GM19468 (cell line): ENCODE measurements at regions not wholly inside any gene's neighbourhood (a gene's known extent, or its start where the extent isn't known, plus 50 kb on each side); places are given as distances from the start of the nearest gene placed in this dataset.
"Not testable (repeated sequence)": the region's sequence is repeated elsewhere in the genome, so short reads cannot be mapped to it uniquely, and the experiment has no call there.

Experiments used
- ATAC-seq: cut with Tn5 transposase; IDR thresholded peaks from one replicate; pipeline ENCODE4 v1.9.1; 2021; ENCODE audit warnings: mild to moderate bottlenecking, moderate library complexity, moderate number of reproducible peaks; ENCODE audit not compliant: unreplicated experiment; ENCODE audit errors: extremely low read depth

DNA sequence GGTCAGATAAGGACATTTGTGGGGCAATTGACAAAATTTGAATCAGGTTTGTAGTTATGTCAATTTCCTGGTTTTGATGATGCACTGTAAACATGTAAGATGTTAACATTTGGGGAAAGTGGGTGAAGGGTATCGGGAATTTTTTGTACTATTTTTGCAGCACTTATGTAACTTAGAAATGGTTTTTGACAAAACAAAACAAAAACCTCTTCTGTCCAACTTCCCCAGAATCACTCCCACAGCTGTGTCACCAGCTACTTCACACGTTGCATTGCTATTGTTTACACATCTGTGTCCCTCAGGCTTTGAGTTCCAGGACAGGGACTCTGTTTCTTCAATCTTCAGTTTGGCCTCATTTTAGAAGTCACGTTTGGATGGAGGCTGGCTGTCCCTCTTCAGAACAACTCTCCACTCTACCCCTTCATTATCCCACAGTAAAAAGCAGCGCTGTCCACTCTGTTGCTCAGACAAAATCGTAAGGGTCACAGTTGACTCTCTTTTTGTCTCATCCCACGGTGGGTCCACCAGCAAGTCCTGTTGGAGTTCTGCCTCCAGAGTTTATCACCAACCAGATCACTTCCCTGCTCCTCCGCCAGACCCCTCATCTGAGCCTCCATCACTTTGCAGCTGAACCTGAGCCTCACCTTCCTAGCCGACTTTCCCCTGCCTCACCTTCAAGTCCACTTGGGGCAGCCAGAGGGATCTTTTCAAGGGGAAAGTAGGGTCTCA, 63.2 kb downstream of the NENF start:
- ATAC-seq = no peak

DNA sequence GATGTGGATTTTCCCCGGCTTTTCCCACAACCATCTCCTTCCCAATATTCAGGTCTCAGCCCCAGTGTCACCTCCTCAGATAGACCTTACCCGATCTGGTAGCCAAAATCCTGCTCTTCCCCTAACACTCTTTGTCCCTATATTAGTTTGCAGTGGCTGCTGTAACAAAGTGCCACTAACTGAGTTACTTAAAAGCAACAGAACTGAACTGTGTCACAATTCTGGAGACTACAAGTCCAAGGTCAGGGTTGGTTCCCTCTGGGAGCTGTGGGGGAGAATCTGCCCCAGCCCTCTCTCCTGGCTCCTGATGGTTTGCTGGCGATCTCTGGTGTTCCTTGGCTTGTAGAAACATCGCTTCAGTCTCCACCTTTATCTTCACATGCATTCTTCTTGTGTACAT, 64.0 kb downstream of the NENF start:
- no peak for ATAC-seq

DNA sequence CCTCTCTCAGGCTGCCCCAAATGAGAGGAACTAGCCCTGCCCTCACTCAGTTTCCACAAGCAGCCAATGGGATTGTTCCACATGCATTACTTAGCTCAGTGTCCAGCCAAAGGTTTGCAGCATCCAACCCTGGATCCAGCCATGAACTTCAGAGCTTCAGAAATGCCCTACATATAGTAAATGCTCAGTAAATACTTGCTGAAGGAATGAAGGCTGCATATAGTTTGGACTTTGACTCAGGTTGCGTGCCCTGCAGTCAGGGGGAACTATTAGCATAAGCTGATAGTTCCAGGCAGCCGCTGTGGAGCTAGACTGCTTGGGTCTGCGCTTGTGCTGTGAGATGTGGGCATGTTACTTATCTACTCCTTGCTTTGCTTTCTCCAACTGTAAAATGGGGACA, 64.8 kb downstream of the NENF start:
- ATAC-seq = no peak

DNA sequence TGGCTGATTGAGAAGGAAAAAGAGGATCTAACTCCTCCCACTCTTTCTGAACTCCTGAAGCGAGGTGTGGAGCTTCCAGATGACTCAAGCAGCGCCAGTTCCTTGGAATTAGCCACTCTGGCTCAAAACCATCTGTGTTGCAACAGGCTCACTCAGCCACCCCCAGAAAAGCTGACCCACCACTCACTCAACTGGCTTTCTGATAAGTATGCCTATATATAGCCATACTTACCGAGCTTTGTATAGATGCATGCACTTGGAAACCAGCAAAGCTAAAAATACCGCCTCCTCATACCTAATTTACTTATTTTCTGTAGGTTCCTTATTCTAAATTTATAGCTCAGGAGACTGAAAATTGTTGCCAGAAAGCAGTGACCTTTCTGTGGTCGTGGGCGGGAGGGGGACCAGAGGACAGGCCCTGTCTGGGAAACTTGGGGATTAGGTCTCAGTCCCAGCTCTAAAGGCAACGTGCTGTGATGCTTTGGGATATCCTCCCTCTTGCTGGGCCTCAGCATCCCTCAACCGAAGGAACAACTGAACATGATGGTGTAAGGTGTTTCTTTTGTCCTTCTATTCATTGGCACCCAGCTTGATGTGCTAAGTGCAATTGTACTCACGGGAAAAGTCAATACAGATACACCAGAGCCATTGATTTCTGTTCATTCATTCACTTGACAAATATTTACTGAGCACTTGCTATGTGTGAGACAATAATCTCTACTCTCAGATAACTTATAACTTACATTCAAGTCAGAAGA, 65.7 kb downstream of the NENF start:
- no peak for ATAC-seq

DNA sequence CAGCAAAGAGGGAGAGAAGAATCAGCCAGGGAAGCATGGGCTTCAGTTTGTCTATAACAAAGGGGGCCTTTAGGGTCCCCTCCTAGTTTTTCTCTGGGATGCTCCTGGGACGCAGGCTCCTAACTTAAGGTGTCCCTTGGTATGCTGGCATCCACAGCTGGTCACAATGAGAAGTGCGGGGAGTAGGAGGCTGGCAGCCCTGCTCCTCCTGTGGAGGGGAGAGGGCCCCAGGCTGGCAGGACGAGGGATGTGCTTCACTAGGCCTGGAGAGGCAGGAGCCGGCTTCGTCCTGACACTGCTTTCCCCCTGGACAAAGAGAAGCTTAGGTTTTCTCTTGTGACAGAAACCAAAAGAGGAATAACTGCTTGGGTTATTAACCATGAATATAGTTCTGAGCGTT, 67.6 kb downstream of the NENF start:
- no peak for ATAC-seq

DNA sequence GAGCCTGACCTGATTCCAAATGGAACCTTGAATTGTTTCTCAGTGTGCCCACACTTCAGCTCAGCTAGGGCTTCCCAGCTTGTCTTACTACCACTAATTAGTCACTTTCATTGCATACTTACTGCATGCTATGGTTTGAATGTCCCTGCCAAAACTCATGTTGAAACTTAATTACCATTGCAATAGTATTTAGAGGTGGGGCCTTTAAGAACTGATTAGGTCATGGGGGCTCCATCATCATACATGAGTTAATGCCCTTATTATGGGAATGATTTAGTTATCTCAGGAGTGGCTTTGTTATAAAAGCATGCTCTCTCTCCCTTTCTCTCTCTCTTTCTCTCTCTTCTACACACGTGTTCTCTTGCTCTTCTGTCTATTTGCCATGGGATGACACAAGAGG, 68.3 kb downstream of the NENF start:
- ATAC-seq = no peak

DNA sequence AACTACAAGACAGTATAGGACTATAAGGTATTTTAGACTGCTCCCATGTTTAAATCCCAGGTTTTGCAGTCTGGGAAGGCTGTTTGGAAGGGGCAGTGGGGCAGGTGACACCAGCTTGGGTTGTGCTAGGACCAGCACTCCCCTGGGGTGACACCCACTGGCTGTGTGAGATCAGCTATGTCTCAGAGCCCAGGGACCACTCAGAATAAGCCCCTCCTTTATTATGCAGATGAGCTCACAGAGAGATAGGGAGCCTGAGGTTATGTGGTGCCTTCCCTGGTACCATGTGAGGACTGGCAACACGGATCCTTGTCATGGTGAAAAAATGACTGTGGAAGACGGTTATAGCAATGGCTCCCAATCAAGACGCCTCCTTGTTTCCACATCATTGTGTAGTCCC, 71.0 kb downstream of the NENF start:
- no peak for ATAC-seq

DNA sequence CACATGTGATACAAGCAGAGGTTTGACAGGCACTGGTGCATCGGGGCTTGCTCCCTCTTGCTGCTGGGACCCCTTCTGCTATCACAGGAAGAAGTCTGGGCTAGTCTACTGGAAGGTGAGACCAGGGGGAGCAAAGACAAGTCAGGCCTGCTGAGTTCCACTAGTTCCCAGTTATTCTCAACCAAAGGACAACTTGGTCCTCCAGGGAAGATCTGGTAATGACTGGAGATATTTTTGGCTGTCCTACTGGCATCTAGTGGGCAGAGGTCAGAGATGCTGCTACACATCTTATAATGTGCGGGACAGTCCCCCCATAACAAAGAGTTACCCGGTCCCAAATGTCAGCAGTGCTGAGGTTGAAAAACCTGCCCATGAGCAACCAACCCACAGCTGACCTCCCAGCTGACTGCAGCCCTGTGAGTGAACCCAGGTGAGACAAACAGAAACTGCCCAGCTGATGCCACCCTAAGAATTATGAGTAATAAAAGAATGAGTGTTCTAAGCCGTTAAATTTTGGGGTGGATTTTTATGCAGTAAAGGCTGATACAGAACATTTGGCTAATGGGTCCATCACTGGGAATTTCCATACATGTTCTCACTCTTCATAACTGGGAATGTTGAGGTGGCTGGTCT, 71.6 kb downstream of the NENF start:
- ATAC-seq = no peak

DNA sequence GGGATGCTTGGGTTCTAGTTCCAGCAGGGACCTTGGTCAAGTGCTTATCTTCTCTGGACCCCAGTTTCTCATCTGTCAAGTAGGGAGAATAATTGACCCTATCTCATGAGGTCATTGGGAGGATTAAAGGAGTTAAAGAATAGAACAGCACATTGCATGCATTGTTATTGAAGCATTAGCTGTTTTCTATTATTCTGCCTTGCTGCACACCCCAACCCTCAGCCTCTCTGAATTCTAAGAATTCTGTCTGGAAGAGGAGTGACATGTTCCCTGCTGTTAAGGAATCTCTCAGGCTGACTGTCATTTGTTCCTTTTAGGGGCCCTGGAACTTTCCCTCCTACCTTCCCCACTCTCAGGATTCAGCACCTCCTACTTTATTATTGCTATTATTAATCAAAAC, 73.9 kb downstream of the NENF start:
- ATAC-seq = no peak

DNA sequence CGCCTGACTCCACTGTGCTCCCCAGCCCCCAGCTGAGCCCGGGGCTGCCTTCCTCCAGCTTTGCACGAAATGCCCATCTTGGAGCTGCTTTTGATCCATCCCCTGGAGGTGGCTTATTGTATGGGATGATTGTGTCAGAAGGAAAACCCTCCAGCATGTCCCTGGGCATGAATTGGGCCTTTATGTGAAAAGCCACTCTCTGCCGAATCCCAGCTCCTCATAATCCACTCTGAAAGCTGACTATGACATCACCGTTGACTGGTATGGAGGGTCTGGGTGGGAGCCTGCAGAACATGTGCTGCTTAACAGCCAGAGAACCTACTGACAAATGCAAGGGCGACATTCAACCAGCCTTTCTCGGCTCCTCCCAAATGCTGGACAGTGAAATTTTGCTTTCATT, 74.6 kb downstream of the NENF start:
- no peak for ATAC-seq

DNA sequence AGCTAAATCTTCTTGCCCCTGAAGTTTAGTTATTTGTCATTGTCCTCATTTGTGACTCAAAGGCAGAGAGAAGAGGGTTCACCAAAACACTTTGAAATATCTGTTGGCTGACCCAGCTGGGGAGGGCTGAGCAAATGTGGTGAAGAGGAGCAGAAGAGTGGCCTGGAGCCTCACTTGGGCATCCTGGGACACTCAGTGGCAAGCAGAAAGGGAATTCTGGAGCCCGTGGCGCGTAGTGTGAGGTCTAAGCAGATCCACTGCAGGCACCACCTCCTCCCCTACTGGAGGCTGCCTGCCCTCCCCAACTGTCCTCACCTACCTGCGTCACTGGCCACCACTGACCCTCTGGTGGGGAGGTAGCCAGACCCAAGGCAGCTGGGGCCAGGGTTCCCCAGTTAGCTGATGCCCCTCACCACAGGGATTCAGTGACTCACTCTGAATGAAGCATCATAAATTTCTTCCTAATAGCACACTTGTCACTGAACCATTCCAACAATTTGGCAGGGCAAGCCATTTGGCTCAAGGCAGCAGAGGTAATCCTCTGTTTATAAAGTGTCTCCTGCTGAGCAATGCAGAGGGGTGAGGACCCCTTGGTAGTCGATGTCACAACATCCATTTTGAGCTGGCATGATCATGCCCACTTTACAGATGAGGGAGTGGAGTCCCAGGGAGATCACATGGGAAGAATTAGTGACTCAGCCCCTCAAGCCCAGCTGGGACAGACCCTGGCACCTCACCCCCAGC, 80.3 kb downstream of the NENF start:
- ATAC-seq = no peak

DNA sequence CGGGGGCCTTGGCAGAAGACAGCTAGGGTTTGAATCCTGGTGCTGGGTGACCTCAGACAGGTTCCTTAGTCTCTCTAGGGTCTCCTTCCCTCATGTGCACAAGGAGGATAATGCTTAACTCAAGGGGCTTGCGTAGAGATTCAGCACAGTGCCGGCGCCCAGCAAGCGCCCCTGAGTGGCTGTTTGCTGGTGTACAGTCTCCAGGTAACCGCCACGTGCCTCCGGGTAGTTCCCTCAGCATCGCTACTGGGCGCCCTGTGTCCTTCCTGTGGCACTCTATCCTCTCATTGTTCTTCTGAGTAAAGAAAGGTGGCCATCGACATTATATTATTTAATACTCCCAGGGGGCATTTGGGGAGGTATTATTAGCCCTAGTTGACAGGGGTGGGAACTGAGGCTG, 80.9 kb downstream of the NENF start:
- ATAC-seq = no peak

DNA sequence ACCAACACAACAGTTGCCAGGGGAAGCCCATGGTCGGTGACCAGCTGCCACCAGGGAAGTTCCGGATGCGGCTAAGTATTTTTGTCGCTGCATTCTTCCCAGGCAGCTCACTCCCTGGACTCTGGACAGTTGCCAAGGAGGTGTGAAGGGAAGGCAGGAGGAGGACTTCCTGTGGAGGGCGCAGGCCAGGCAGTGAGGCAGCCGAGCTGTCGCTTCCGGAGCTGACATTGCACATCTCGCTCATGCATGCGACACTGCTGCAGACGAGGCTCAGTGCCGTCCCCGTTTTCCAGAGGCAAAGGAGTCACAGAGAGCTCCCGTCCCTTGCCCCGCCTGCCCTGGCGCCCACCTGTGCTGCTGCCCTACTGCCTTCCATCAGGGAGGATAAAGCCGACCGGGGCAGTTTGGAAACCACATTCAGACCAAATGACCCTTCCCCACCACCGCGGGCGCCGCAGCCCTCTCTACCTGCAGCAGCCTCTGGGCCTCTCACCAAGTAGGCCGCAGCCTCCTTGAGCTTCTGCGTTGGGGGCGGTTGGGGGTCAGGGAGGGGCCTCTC, 81.4 kb downstream of the NENF start:
- no peak for ATAC-seq

DNA sequence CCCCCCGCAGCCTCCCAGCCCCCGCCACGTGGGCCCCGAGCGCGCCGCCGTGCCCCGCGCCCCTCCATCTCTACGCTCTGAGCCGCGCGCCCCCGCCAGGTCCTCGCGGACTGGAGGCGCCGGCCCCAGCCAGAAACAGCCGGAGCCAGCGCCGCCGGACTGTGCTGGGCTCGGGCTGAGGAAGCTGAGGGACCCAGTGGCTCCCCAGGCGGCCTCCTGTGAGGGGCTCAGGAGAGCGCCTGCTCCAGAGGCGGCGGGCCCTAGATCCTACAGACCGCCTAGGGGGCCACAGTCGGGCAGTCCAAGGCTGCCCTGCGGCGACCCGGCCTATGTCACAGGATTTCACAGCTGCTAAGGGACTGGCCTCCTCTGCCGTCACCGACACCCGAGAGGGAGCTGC, 82.1 kb downstream of the NENF start:
- no peak for ATAC-seq

DNA sequence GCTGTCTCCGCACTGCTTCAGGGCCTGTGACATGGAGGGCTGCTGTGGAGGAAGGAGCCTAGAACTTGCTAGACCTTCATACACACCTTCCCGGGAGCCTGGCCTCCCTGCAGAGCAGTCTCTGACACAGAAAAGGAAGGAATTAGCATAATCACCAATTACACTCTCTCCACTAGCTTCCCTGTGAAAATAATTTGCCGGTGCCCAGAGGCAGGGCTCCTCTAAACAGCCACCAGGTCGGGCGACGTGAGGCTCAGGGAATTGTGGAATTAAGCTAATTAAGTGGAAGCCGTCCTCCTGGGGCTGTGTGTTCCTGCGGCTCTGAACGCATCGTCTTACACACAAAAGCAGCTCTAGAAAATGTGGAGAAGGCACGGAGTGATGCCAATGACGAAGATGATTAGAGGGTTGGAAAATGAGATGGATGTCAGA, 82.6 kb downstream of the NENF start:
- no peak for ATAC-seq

DNA sequence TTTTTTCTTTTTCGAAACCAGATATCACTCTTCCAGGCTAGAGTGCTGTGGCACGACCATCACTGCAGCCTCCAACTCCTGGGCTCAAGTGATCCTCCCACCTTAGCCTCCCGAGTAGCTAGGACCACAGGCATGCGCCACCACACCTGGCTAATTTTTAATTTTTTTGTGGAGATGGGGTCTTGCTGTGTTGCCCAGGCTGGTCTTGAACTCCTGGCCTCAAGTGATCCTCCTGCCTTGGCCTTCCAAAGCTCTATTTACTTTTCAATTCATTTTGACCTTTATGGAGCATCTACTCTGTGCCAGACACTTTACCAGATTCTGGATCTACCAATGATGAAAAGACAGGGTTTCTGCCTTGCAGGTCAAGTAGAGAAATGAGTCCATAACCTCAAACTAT, 83.3 kb downstream of the NENF start:
- ATAC-seq = not testable (repeated sequence)

DNA sequence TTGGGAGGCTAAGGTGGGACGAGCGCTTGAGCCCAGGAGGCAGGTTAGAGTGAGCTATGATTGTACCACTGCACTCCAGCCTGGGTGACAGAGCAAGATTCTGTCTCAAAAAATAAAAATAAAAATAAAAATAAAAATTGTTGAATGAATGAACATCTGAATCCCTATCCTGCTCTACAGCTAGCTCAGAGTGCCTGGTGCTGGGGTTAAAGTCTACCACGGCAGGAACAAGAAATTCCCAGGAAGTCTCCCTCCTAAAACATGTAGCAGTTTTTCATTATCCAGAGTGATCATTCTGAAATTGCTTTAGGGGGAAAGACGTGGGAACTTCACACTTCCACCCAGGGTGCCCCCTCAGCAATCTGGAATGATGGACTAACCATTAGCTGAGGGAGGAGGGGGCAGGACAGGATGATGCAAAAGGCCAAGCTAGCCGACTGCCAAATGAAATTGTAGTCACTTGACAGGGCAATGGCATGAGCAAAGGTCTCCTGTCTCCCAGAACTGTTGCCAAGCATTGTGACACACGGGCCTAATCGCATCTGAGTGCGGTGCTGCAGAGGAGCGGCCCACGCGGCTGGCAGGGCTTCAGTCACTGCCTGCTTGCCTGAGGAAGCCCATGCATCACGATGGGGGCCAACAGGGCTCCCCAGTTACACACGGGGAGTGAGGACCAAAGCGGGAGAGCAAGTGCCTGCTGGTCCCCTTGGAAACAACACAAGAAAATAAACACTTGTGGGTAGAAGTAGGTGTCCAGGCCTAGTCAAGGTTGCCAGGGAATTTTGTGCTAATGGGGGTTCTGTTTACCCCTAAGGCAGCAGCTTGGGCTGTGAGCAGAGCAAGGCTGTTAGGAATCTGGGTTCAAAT, 85.7 kb downstream of the NENF start:
- ATAC-seq = no peak

DNA sequence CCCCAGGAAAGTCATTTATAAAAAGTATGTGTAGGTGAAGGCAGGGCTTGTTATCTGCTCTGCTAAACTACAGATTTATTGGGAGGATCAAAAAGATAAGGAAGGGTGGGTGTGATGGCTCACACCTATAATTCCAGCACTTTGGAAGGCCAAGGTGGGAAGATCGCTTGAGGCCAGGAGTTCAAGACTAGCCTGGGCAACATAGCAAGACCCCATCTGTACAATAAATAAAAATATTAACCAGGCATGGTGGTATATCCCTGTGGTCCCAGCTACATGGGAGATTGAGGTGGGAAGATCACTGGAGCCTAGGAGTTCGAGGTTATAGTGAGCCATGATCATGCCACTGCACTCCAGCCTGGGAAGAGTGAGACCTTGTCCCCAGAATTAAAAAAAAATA, 86.4 kb downstream of the NENF start:
- no peak for ATAC-seq

DNA sequence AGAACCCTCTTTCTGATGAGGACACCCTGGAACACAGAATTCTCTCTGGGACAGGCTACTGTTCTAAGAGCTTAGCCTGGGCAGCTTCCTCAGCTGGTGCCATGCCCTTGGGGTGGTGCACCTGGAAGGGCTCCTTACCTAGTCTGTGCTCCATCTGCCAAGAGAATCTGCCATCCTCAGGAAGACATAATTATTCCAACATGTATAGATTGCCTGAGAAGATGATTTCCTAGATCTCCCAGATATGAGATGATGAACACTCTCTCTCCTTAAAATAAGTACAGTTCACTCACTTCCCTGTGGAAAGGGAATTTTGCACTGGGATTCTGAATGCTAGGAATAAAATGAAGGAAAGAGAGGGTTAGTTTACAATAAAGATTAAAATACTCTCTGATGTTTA, 87.6 kb downstream of the NENF start:
- no peak for ATAC-seq

DNA sequence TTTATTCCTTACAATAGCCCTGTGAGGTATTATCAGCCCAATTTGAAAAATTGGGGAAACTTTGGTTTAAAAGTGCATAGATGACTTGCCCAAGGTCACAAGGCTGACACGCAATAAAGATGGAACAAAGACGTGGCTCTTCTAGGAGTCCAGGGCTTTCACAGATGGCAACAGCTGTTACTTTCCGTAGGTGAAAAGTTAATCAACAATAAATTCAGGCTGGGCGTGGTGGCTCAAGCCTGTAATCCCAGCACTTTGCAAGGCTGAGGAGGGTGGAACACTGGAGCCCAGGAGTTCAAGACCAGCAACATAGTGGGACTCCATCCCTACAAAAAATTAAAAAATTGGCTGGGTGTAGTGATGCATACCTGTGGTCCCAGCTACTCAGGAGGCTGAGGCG, 87.8 kb upstream of the ATF3 start:
- no peak for ATAC-seq
